ENCODE measurements at regions not wholly inside any gene's neighbourhood (a gene's known extent, or its start where the extent isn't known, plus 50 kb on each side); places are given as distances from the start of the nearest gene placed in this dataset.

GRCh38 chr1:2914702-2915101 is 106.6 kb upstream of the ACTRT2 start:
- DNase-seq (ENCODE audit: extremely low read depth in 1 of 2, low read depth in 1 of 2): no peak

- DNase-seq (ENCODE audit: extremely low read depth in 1 of 2, low read depth in 1 of 2): no peak
Measured at GRCh38 chr1:2916153-2916552, 105.1 kb upstream of the ACTRT2 start.

DNA sequence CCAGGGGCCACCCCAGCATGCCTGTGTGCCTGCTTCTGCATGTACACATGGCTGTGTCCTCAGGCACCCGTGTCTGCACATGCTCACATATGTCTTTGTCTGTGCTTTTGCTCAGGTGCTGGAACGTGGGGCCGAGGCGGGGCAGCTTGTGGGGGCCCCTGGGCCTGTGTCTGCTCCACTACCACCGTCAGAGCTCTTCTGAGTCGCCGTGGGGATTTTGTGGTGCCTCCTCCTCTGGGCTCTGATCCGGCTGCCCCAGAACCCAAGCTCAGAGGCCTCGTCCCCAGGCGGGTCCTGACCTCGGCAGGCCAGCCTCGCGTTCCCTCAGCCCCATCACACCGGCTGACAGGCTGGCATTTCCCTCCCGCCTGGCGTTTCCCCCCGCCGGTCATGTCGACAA is 104.6 kb upstream of the ACTRT2 start:
- DNase-seq (ENCODE audit: extremely low read depth in 1 of 2, low read depth in 1 of 2): no peak

DNA sequence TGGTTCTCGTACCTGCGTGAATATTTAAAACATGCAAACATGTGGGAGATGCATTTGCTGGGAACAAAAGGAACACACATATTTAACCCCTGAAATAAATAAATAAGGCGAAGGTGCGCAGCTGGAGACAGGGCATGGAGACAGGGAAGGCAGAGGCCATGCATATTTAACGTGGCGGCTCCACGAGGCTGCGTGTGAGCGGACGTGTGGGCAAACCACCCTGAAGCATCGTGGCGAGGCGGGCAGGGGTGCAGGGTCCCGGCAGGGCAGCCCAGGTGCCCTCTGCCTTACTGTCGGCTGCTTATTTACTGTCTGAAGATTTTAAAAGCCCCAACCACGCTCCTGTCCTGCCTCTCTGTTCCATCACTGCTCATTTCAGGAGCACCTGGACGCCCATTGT is 104.0 kb upstream of the ACTRT2 start:
- no peak for DNase-seq (ENCODE audit: extremely low read depth in 1 of 2, low read depth in 1 of 2)

DNA sequence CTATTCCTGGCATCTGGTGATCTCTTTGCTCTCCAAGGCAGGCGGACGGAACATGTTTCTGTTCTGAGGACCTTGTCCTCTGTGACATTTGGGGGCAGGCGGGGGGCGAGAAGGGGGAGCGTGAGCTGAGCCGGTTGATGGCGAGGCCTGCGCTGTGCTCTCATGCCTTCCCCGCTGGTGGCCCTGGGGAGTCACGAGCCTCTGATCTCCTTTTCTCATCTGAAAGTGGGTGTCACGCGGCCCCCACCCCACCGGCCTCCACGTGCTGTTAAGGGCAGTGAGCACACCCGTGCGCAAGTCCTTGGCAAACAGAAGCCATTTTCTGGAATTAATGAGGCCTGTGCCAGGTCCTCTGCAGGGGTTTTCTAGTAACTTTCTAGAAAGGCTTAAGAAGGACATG is 102.8 kb upstream of the ACTRT2 start:
- no peak for DNase-seq (ENCODE audit: extremely low read depth in 1 of 2, low read depth in 1 of 2)

- DNase-seq (ENCODE audit: extremely low read depth in 1 of 2, low read depth in 1 of 2): no peak
Measured at GRCh38 chr1:2919841-2920240, 101.4 kb upstream of the ACTRT2 start.

DNA sequence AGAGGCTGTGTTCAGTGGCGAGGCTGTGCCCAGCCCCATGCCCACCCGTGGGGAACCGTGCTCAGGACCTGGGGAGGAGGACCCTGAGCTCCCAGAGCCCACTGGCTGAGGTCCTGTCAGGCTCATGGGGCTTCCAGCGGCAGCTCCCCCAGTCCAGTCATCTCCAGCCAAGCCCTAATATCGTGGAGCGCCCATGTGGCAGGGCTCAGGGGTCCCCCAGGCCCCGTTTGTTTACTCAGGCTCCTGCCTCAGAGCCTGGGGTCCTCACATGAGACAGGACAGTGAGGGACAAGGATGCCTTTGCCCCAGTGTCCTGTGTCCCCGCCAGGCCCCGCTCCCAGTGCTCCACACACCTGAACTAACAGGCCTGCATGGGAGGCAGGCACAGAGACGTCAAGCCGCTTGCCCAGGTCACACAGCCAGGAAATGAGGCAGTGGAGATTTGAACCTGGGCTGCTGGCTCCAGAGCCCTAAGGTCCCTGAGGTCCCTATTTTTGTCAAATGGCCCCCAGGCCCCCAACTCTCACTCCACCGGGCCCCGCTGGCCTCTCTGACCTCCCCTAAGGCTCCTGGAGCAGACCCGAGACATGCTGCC is 100.7 kb upstream of the ACTRT2 start:
- DNase-seq (ENCODE audit: extremely low read depth in 1 of 2, low read depth in 1 of 2): no peak

DNA sequence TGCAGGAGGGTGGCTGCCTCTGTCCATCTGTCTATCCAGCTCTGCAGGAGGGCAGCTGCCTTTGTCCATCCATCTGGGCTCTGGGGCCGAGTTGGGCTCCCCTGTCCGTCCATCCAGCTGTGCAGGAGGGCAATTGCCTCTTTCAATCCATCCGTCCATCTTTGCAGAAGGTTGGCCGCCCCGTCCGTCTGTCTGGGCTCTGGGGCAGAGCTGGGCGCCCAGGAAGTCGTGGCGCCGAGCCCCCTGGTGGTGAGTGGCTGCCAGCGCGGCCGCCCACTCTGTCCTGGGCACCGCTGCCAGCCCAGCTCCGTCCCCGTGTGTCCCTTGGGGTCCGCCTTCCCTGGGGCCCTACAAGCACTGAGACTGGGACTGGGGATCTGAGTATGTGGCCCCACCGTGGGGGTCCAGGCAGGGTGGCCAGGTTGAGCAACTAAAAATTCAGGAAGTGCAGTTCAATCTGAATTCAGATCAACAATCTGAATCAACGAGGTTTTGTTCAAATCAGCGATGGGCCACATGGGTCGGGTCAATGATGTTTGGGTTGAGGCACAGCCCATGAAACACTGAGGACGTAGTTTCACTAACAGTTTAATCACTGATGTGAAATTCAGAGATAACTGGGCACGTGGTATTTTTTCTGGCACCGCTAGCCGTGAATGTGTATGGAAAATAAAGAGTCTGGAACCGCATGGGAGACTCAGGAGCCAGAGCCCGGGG is 99.1 kb upstream of the ACTRT2 start:
- DNase-seq (ENCODE audit: extremely low read depth in 1 of 2, low read depth in 1 of 2): peak in 1 of 2 donors; percentile 17

DNA sequence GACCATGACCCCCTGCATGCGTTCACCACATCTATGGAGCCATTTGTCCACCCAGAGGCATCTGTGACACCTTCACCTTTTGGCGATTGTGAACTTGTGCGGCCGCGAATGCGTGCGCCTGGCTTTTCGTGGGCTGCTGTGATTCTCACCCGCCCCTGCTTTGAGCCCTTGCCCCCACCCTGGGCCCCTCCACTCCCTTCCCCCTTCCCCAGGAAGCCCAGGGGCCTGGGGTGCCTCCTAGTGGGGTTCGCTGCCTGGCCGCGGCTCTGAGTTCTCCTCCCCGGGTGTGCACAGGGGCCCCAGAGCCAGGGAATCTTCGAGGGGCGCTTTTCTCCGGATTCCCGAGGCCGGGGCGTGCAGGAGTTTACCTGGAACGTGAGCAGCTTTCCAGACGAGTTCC is 97.9 kb upstream of the ACTRT2 start:
- no peak for DNase-seq (ENCODE audit: extremely low read depth in 1 of 2, low read depth in 1 of 2)

DNA sequence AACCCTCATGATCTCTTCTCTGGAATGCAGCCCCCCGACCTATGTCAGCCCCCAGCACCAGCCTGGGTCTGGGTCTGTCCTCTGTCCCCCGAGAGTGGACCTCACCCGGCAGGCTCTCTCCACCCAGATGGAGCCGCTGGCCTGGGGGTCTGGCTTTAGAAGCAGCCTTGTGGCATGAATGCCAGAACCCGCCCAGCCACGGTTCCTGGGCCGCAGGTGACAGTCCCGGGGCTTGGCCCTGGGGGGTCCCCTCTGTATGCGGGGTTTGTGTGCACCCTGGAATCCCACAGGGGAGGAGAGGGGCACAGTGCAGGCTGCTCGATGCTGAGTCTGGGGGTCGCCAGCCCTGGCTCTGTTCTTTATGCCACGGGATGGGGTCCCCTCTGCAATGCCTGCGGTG is 96.0 kb upstream of the ACTRT2 start:
- DNase-seq (ENCODE audit: extremely low read depth in 1 of 2, low read depth in 1 of 2): no peak

DNA sequence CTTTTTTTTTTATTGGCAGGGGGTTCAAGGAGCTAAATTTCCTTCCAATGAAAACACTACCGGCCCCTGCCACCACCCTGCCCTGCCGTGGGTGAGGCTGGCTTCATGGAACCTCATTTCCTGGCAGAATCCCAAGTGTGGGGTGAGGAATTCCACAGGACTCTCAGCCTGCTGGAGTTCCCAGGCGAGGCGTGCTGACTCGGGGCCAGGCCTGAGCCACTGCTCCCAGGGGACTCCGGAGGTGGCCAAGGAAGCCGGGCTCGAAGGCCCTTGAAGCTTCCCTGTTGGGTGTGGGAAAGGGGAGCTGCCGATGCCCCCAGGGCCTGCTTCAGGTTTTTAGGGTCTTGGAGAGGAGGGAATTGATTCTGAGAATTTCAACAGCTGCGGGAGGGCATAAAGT is 95.3 kb upstream of the ACTRT2 start:
- DNase-seq (ENCODE audit: extremely low read depth in 1 of 2, low read depth in 1 of 2): no peak

- no peak for DNase-seq (ENCODE audit: extremely low read depth in 1 of 2, low read depth in 1 of 2)
Measured at GRCh38 chr1:2926447-2927055, 94.7 kb upstream of the ACTRT2 start.

DNA sequence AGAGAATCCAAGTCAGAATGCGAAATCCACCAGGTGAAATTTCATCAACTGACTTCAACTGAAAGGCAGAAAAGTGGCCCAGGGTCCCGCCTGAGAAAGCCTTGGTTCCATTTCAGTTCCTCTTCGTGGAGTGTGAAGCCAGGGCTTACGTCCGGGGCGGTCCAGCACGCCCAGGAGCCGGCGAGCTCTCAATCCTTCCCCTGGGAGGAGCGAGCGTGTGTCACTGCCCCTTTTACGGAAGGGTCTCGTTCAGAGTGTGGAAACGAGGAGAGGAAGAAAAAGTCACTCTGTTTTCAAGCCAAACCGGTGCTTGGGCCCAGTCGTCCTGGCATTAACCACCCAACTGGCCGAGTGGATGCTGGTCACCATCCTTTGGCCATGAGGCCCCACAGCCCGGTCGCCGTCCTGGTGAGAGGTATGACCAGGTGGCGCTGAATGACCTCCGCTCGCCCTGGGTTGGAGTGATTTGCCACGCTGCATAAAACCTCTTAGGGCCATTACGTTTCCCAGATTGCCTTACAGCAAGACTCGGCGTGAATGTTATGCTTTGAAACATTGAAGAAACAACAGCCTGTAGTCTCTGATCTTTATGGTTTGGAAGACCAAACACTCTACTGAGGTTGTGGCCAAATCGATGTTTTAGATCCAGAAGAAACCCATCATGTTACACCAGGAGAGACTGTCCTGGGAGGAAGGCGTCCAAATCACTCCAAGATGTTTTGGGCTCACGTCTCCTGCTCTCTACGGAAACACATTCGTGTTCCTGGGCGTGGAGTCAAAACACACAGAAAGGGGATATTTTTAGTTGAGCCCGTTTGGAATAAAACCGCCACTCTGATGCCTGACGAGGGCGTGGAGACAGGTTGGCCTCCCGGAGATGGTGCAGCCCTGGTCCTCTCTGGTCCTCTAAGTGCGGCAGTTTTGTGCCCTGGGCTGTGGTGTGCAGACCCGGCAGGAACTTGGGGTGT is 93.6 kb upstream of the ACTRT2 start:
- DNase-seq (ENCODE audit: extremely low read depth in 1 of 2, low read depth in 1 of 2): no peak

GRCh38 chr1:2928366-2929325 is 92.6 kb upstream of the ACTRT2 start:
- no peak for DNase-seq (ENCODE audit: extremely low read depth in 1 of 2, low read depth in 1 of 2)

- no peak for DNase-seq (ENCODE audit: extremely low read depth in 1 of 2, low read depth in 1 of 2)
Measured at GRCh38 chr1:2929335-2929734, 91.9 kb upstream of the ACTRT2 start.

DNA sequence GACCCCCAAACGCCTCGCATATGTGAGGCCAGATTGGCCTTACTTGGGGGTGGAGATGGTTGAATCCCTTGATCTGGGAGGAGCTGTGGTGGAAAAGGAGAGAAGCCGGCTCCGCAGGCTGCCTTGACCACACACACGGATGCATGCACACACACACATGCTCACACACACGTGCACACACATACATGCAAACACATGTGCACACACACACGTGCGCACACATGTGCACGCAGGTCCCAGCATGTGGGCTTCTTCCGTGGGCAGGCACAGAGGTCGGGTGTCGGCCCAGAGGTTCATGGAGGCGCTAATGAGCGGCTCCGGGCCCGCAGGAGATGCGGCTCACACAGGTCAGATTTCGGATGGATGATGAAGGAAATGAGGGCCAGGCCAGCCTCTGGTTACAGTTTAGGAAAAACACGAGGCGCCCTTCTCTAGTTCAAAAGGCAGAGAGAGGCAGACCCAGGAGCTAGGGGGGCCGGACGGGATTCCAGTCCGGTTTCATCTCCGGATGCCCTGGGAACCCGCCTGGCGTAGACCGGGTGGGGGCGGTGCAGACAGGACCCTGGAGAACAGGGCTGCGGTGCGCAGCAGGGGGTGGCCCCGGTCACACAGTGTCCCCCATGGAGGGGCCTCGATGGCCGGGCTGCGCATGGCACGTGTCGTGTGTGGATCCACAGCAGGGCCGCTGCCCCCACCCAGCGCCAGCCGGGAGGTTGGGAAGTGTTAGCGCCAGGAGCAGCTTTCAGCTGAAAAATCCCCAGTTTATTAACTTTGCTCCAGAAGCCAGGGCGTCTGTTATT is 91.1 kb upstream of the ACTRT2 start:
- no peak for DNase-seq (ENCODE audit: extremely low read depth in 1 of 2, low read depth in 1 of 2)

DNA sequence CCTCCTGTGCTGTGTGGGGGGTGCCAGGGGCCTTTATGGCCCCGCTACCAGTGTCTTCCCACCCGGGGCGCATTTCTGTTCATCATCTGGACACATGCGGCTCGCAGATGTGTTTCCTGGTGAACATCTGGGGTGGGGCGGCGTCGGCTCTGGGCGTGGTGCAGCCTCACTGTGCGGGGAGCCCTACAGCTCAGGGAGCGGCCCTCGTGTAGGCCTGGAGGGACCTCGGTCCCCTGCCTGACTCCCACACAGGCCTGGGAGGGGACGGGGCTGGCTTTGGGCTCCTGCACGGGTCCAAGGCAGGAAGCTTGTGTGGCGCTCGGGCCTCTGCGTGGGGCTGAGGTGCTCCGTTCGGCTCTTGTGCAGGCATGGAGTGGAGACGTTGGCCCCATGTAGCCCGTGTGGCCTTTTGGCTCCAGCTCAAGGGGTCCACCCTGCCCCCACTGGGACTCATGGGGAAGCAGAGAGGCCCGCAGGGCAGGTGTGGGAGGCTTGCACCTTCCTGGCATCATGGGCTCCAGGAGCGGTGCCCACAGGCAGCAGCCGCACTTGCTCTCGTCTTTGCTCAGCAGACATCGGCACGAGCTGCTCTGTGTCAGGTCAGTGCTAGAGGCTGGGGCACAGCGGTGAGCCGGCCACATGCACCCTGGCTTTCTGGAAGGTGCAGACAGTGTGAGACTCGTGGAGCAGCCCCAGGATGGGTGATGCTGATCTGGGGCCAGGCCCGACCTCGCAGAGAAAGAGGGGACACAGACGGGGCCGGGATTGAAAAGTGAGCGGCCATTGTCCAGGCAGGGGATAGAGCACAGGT is 90.1 kb upstream of the ACTRT2 start:
- no peak for DNase-seq (ENCODE audit: extremely low read depth in 1 of 2, low read depth in 1 of 2)

- no peak for DNase-seq (ENCODE audit: extremely low read depth in 1 of 2, low read depth in 1 of 2)
Measured at GRCh38 chr1:2931724-2932401, 89.4 kb upstream of the ACTRT2 start.
